HG03432 (cell line): ENCODE measurements at regions not wholly inside any gene's neighbourhood (a gene's known extent, or its start where the extent isn't known, plus 50 kb on each side); places are given as distances from the start of the nearest gene placed in this dataset.
"Not testable (repeated sequence)": the region's sequence is repeated elsewhere in the genome, so short reads cannot be mapped to it uniquely, and the experiment has no call there.

Experiments
- ATAC-seq: cut with Tn5 transposase; IDR thresholded peaks from one replicate; pipeline ENCODE4 v1.9.1; 2021; ENCODE audit warnings: mild to moderate bottlenecking, moderate library complexity; ENCODE audit not compliant: unreplicated experiment

- no peak for ATAC-seq
Observed at GRCh38 chr13:48804821-48805601, 151.3 kb downstream of the CYSLTR2 start.

- no peak for ATAC-seq
Observed at GRCh38 chr13:48806522-48806921, 152.8 kb downstream of the CYSLTR2 start.

GRCh38 chr13:48808683-48809082, 155.0 kb downstream of the CYSLTR2 start:
- ATAC-seq, result no peak

GRCh38 chr13:48810013-48810412, 156.3 kb downstream of the CYSLTR2 start:
- ATAC-seq, result no peak

- no peak for ATAC-seq
Observed at GRCh38 chr13:48813518-48813917, 159.8 kb downstream of the CYSLTR2 start.

- ATAC-seq, result no peak
Observed at GRCh38 chr13:48816700-48817099, 159.0 kb upstream of the FNDC3A start.

GRCh38 chr13:48817166-48817802, 158.4 kb upstream of the FNDC3A start:
- no peak for ATAC-seq

- no peak for ATAC-seq
Observed at GRCh38 chr13:48818495-48819356, 157.0 kb upstream of the FNDC3A start.

- ATAC-seq, result no peak
Observed at GRCh38 chr13:48819376-48819775, 156.3 kb upstream of the FNDC3A start.

- no peak for ATAC-seq
Observed at GRCh38 chr13:48819899-48820298, 155.8 kb upstream of the FNDC3A start.

- not testable (repeated sequence) for ATAC-seq
Observed at GRCh38 chr13:48823526-48823925, 152.2 kb upstream of the FNDC3A start.

- no peak for ATAC-seq
Observed at GRCh38 chr13:48826039-48826438, 149.7 kb upstream of the FNDC3A start.

GRCh38 chr13:48826922-48827454, 148.7 kb upstream of the FNDC3A start:
- ATAC-seq, result not testable (repeated sequence)

- ATAC-seq, result no peak
Observed at GRCh38 chr13:48827709-48828108, 148.0 kb upstream of the FNDC3A start.

GRCh38 chr13:48828962-48829411, 146.7 kb upstream of the FNDC3A start:
- ATAC-seq, result peak; percentile 45

GRCh38 chr13:48829536-48829935, 146.2 kb upstream of the FNDC3A start:
- ATAC-seq, result peak; percentile 55

GRCh38 chr13:48831248-48831647, 144.5 kb upstream of the FNDC3A start:
- ATAC-seq, result peak; percentile 69

GRCh38 chr13:48833412-48833811, 142.3 kb upstream of the FNDC3A start:
- ATAC-seq, result no peak

- ATAC-seq, result not testable (repeated sequence)
Observed at GRCh38 chr13:48835326-48835725, 140.4 kb upstream of the FNDC3A start.

- no peak for ATAC-seq
Observed at GRCh38 chr13:48838193-48838973, 137.3 kb upstream of the FNDC3A start.
